Activated naive CD4-positive, alpha-beta T cell (primary cell): ENCODE measurements at regions not wholly inside any gene's neighbourhood (a gene's known extent, or its start where the extent isn't known, plus 50 kb on each side); places are given as distances from the start of the nearest gene placed in this dataset.
"Not testable (repeated sequence)": the region's sequence is repeated elsewhere in the genome, so short reads cannot be mapped to it uniquely, and the experiment has no call there.

Source experiments
- DNase-seq, 4 experiments: peaks; one replicate each; lab custom pipeline; 2025; lab: John Stamatoyannopoulos, UW

GRCh38 chr10:44278837-44279324 is 106.0 kb downstream of the CXCL12 start:
- no peak for DNase-seq

DNA sequence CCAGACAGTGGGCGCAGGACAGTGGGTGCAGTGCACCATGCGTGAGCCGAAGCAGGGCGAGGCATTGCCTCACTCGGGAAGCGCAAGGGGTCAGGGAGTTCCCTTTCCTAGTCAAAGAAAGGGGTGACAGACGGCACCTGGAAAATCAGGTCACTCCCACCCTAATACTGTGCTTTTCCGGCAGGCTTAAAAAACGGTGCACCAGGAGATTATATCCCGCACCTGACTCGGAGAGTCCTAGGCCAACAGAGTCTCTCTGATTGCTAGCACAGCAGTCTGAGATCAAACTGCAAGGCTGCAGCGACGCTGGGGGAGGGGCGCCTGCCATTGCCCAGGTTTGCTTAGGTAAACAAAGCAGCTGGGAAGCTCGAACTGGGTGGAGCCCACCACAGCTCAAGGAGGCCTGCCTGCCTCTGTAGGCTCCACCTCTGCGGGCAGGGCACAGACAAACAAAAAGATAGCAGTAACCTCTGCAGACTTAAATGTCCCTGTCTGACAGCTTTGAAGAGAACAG is 116.4 kb downstream of the CXCL12 start:
- DNase-seq: not testable (repeated sequence)

- no peak for DNase-seq
Measured at GRCh38 chr10:44267007-44267406, 117.9 kb downstream of the CXCL12 start.

- DNase-seq: no peak
Measured at GRCh38 chr10:44264244-44264643, 120.7 kb downstream of the CXCL12 start.

DNA sequence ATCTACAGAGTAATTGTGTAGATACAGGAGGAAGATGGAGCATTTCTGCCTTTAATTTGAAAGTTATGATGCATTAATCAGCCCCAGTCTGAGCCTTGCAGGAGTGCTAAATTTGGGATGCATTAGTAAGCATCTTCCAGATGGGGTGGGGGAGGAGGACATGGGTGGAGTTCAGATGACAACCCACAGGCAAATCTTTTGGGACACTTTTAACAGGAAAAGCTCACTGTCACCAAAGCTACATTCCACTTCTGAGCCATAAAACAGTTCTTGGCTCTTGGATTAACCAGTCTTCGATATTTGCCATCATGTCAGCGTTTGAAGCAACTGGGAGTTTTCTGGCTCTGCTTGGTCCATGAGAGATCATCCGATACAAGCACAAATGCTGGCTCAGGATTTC is 121.1 kb downstream of the CXCL12 start:
- no peak for DNase-seq

GRCh38 chr10:44262551-44263251 is 122.2 kb downstream of the CXCL12 start:
- DNase-seq: no peak

DNA sequence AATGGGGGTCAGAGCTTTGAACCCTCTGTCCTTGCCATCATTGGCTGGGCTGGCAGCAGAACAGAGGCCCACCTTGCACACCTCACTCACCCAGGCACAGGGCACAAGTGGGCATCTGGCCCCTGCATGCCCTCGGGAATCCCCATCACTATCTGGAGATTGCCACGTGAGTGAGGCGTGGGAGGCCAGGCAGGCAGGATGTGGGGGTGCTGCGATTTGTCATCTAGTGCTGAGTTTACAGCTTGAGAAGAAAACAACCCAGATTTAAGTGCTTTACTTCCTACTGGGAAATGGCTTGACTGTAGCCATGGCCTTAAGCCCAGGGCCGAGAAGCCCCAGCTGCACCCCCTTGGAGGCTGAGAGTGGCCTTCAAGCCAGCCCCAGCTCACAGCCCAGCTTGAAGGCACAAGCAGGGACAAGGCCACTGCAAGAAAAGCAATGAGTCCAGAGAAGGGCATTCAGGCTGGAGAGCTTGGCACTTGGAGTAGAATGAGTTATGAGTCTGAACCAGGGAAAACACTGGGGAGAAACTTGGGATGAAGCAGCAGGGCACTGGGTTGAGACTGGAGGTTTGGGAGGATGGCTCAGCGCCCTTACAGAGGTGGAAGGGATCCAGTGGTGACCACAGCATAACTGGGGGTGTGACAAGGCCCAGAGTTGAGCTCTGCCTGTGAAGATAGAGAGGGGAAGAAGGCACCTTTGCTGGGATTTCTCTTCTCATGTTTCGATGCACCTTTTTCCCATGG is 123.0 kb downstream of the CXCL12 start:
- no peak for DNase-seq

DNA sequence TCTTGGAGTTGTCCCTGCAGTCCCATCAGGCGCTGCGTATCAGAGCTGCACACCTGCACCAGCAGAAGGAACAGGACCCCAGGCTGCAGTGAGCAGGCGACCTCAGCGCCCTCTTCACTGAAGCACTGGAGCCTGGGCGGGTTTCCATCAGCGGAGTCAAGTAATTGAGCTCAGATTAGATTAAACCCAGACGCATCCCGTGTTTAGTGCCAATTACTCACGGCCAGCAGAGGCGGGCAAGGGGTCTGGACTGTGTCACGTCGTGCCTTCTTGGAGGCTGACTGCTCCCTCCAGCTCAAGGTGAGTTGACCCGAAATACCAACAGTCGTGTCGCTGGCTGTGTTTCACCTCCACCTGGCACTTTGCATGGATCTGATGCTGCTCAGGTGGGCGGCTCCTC is 123.6 kb downstream of the CXCL12 start:
- no peak for DNase-seq

GRCh38 chr10:44260286-44260928 is 124.5 kb downstream of the CXCL12 start:
- no peak for DNase-seq

- DNase-seq: no peak
Measured at GRCh38 chr10:44259090-44259874, 125.6 kb downstream of the CXCL12 start.

GRCh38 chr10:44258460-44259089 is 126.3 kb downstream of the CXCL12 start:
- no peak for DNase-seq

GRCh38 chr10:44258019-44258418 is 126.9 kb downstream of the CXCL12 start:
- no peak for DNase-seq

- DNase-seq: no peak
Measured at GRCh38 chr10:44253769-44254462, 131.0 kb downstream of the CXCL12 start.

- DNase-seq: not testable (repeated sequence)
Measured at GRCh38 chr10:44252631-44253030, 132.3 kb downstream of the CXCL12 start.

DNA sequence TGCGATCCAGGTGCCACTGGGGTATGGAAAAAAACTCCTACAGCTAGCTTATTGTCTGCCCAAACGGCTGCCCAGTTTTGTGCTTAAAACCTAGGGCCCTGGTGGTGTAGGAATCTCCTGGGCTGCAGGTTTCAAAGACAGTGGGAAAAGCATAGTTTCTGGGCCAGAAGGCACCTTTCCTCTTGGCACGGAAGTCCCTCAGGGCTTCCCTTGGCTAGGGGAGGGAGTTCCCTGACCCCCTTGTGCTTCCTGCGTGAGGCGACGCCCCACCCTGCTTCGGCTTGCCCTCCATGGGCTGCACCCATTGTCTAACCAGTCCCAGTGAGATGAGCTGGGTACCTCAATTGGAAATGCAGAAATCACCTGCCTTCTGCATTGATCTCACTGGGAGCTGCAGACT is 135.0 kb downstream of the CXCL12 start:
- not testable (repeated sequence) for DNase-seq

GRCh38 chr10:44249490-44249889 is 135.4 kb downstream of the CXCL12 start:
- no peak for DNase-seq

GRCh38 chr10:44246700-44247099 is 138.2 kb downstream of the CXCL12 start:
- not testable (repeated sequence) for DNase-seq

DNA sequence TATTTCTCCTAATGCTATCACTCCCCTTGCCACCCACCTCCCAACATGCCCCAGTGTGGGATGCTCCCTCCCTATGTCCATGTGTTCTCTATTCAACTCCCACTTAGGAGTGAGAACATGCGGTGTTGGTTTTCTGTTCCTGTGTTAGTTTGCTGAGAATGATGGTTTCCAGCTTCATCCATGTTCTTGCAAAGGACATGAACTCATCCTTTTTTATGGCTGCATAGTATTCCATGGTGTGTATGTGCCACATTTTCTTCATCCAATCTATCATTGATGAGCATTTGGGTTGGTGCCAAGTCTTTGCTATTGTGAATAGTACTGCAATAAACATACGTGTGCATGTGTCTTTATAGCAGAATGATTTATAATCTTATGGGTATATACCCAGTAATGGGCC is 138.6 kb downstream of the CXCL12 start:
- DNase-seq: not testable (repeated sequence)

- DNase-seq: no peak
Measured at GRCh38 chr10:44245601-44245938, 139.3 kb downstream of the CXCL12 start.

- no peak for DNase-seq
Measured at GRCh38 chr10:44244745-44245600, 139.9 kb downstream of the CXCL12 start.
